GM10266 (cell line): ENCODE measurements at regions not wholly inside any gene's neighbourhood (a gene's known extent, or its start where the extent isn't known, plus 50 kb on each side); places are given as distances from the start of the nearest gene placed in this dataset.
"Not testable (repeated sequence)": the region's sequence is repeated elsewhere in the genome, so short reads cannot be mapped to it uniquely, and the experiment has no call there.

Source experiments
- DNase-seq: peaks from one replicate; pipeline ENCODE4 v3.0.0; 2012; ENCODE audit errors: extremely low spot score
- TF ChIP-seq, protein P1 (sequence below): IDR thresholded peaks from 2 replicates; pipeline ENCODE4 v1.5.1; 2012; ENCODE audit warnings: mild to moderate bottlenecking, low read depth; ENCODE audit not compliant: control insufficient read depth, insufficient read depth; ENCODE audit errors: missing control alignments

DNA sequence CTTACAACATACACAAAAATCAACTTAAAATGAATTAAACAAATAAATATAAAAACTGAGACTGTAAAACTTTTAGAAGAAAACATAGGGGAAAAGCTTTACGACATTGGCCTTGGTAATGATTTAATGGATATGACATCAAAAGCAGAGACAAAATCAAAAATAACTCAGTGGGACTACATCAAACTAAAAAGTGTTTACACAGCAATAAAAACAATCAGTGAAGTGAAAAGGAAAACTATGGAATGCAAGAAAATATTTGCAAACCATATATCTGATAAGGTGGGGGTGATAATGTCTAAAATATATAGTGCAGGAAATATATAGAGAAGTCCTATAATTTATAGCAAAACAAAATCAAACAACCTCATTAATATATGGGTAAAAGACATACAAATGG is 364.4 kb upstream of the INTU start:
- TF ChIP-seq, protein P1, sequence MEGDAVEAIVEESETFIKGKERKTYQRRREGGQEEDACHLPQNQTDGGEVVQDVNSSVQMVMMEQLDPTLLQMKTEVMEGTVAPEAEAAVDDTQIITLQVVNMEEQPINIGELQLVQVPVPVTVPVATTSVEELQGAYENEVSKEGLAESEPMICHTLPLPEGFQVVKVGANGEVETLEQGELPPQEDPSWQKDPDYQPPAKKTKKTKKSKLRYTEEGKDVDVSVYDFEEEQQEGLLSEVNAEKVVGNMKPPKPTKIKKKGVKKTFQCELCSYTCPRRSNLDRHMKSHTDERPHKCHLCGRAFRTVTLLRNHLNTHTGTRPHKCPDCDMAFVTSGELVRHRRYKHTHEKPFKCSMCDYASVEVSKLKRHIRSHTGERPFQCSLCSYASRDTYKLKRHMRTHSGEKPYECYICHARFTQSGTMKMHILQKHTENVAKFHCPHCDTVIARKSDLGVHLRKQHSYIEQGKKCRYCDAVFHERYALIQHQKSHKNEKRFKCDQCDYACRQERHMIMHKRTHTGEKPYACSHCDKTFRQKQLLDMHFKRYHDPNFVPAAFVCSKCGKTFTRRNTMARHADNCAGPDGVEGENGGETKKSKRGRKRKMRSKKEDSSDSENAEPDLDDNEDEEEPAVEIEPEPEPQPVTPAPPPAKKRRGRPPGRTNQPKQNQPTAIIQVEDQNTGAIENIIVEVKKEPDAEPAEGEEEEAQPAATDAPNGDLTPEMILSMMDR, result no peak
- DNase-seq, result no peak

DNA sequence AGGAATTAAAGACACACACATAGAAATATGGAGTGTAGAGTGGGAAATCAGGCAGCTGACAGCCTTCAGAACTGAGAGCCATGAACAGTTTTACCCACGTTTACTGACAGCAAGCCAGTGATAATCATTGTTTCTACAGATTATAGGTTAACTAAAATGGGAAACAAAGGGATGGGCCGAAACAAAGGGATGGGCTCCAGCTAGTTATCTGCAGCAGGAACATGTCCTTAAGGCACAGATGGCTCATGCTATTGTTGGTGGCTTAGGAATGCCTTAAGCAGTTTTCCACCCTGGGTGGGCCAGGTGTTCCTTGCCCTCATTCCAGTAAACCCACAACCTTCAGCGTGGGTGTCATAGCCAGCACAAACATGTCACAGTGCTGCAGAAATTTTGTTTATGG is 355.7 kb upstream of the INTU start:
- DNase-seq, result not testable (repeated sequence)

DNA sequence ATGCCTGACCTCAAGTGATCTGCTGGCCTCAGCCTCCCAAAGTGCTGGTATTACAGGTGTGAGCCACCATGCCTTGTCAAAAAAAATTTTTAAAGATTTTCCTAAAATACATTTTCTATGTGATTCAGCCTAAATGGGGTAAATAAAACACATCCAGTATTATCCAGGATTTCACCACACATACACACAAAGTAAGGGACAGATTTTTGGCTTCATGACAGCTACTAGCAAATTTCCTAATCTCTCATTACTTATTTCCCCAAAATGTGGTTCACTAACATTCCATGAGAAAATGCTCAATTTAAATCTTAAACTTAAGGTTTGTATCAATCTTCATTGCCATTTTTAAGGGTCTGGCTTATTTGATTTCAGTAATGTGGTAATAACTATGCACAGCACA is 348.5 kb upstream of the INTU start:
- no peak for DNase-seq
- TF ChIP-seq, protein P1, result no peak

DNA sequence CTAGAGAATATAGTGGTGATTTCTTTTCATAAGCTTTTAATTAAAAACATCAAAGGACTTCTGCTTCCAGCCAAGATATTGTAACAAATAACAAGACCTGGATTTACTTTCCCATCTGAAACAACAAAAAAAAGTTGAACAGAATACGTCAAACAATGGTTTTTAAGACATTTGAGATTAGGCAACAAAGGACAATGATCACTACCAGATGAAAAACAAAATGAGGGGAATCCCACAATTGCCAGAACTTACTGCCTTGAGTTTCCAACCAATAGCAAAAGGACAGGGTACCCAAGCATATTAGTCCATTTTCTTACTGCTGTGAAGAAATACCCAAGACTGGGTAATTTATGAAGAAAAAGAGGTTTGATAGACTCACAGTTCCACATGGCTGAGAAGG is 341.4 kb upstream of the INTU start:
- TF ChIP-seq, protein P1, result no peak
- no peak for DNase-seq

DNA sequence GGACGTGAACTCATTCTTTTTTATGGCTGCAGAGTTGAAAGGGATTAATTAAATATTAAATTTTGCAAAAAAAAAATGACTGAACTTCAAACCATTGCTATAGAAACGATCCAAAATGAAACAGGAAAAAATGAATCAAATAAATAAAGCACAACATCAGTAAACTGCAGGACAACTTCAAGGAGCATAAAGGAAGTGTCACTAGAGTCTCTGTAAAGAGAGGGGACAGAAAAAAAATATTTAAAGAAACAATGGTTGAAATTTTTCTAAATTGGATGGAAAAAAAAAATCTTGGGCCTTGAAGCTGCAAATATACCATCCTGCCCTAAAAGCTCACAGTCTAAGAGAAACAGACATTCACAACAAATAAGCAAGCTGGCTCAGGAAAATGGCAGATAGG is 339.3 kb upstream of the INTU start:
- no peak for DNase-seq
- TF ChIP-seq, protein P1, result no peak

DNA sequence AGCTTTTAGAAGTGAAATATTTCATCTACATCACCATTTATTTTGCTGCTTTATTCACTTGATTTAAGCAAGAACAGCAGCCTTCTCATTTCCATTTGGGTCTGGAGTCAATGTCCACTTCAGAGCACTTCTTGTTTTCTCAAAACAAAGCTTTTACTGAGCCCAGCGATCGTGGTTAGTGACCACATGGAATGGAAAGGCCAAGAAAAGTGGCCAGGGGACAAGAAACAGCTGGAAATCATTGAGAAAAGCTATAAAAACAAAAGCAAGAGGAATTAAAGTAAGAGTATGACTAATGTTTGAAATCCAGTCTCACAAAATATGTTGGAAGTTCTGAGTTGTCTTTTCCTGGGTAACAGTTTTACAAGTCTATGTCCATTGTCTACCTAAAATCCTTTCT is 328.4 kb upstream of the INTU start:
- DNase-seq, result no peak
- TF ChIP-seq, protein P1, result no peak

DNA sequence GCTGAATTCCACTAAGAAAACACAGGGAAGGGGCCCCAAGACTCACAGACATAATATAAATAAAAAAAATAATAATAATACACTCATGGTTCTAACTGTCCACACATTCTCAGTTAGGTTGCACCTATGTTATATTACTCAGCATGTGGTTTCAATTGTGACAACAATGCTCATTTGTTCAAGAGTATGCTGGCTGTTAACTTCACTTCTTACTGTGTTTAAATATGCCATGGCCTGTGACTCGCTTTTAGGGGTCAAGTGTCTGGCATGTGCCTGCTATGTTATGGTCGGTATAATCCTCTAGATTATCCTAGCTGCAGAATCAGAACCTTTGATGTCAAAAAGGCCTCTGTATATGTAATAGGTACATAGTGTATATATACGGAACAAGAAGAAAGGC is 324.8 kb upstream of the INTU start:
- no peak for DNase-seq
- TF ChIP-seq, protein P1, result no peak

DNA sequence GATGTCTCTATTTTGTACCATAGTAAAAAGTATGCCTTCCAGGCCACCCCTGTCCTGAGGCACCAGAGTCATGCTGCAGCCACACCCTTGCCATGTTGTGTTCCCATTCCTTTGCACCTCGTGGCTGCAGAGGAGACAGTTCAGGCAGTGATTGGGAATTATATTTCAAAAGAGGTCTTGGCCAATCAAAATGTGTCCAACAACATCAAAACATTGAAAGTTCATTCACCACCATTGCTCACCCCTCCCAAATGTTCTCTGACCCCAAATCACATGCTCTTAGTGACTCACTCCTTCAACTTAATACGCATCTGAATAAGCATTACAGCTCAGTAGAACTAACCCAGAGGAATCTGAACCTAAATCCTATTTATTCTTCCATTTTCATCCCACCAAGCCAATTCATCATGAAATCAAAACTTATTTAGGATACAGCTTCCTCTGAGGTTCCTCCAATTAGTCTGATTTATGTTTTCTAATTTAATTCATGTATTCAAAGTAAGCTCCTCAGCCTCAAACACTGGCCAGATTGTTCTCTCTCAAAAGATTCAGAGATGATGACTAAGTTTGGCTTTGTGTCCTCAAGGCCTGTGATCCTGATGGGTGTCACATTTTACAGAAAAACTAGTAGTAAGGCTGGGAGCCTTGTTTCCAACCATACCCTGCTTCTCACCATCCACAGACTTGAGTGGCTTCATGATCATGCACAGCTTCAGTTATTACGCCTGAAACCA is 323.2 kb upstream of the INTU start:
- TF ChIP-seq, protein P1, result no peak
- DNase-seq, result no peak
